ENCODE measurements at regions not wholly inside any gene's neighbourhood (a gene's known extent, or its start where the extent isn't known, plus 50 kb on each side); places are given as distances from the start of the nearest gene placed in this dataset.

- no peak for TF ChIP-seq CREB1 (CRISPR knock-in tag; IDR thresholded peaks at IDR 0.05; ENCODE audit: low read depth)
- TF ChIP-seq POLR2AphosphoS5 (IDR thresholded peaks at IDR 0.05; ENCODE audit: low read depth) = no peak
Measured at GRCh38 chr7:89826557-89826956, 327.7 kb upstream of the STEAP1 start.
